ENCODE measurements at regions not wholly inside any gene's neighbourhood (a gene's known extent, or its start where the extent isn't known, plus 50 kb on each side); places are given as distances from the start of the nearest gene placed in this dataset.

GRCh38 chr4:17194586-17194985, 296.1 kb upstream of the LDB2 start:
- TF ChIP-seq CTCF (IDR thresholded peaks at IDR 0.05) = no peak
- no peak for TF ChIP-seq POLR2A (IDR thresholded peaks at IDR 0.05)
- no peak for TF ChIP-seq POLR2AphosphoS5 (IDR thresholded peaks at IDR 0.05)

Measured in breast epithelium (tissue), 3 donors.